Mucosa of descending colon (tissue), 3 donors: ENCODE measurements at regions not wholly inside any gene's neighbourhood (a gene's known extent, or its start where the extent isn't known, plus 50 kb on each side); places are given as distances from the start of the nearest gene placed in this dataset.
"Not testable (repeated sequence)": the region's sequence is repeated elsewhere in the genome, so short reads cannot be mapped to it uniquely, and the experiment has no call there.

ENCODE experiments used
- ATAC-seq: fragments of 200-7000 bp; cut with Tn5 transposase; one replicate; pipeline ENCODE4 v1.9.1; 2020; ENCODE audit warnings: mild to moderate bottlenecking, moderate library complexity
- DNase-seq, 3 donors: peaks; one replicate each; pipeline ENCODE4 v3.0.0-alpha.2; 2020
- H3K36me3 ChIP-seq: fragments of 200-600 bp; one replicate; pipeline ENCODE4 v1.8.0; 2021; ENCODE audit warnings: low read depth, mild to moderate bottlenecking
- H3K4me1 ChIP-seq: fragments of 200-600 bp; one replicate; pipeline ENCODE4 v1.8.0; 2021; ENCODE audit warnings: low read depth, mild to moderate bottlenecking
- H3K4me3 ChIP-seq: fragments of 200-600 bp; one replicate; pipeline ENCODE4 v1.8.0; 2021; ENCODE audit warnings: mild to moderate bottlenecking
- H3K9me3 ChIP-seq: fragments of 200-600 bp; one replicate; pipeline ENCODE4 v1.8.0; 2021; ENCODE audit warnings: mild to moderate bottlenecking
- intact Hi-C, 2 donors: fragments of 100-400 bp; cut with DNase I in 1 of 2; cut with micrococcal nuclease in 1 of 2; formaldehyde crosslinking; loops; one replicate each; pipeline versions ENCODE4 v1.11.0 to v1.11.1; 2022; cut with DNase I, micrococcal nuclease
- TF ChIP-seq, protein P1 (sequence below): fragments of 200-600 bp; IDR thresholded peaks from one replicate; pipeline ENCODE4 v1.8.0; 2022; ENCODE audit warnings: antibody characterized with exemption, mild to moderate bottlenecking
- donor health status: DM: no; HTN: no; CAD: no; lungs with moderate emphysema.
- donor health status: DM: no; HTN: no; CAD: no.
- donor health status: DM: no; HTN: yes; CAD: no.

DNA sequence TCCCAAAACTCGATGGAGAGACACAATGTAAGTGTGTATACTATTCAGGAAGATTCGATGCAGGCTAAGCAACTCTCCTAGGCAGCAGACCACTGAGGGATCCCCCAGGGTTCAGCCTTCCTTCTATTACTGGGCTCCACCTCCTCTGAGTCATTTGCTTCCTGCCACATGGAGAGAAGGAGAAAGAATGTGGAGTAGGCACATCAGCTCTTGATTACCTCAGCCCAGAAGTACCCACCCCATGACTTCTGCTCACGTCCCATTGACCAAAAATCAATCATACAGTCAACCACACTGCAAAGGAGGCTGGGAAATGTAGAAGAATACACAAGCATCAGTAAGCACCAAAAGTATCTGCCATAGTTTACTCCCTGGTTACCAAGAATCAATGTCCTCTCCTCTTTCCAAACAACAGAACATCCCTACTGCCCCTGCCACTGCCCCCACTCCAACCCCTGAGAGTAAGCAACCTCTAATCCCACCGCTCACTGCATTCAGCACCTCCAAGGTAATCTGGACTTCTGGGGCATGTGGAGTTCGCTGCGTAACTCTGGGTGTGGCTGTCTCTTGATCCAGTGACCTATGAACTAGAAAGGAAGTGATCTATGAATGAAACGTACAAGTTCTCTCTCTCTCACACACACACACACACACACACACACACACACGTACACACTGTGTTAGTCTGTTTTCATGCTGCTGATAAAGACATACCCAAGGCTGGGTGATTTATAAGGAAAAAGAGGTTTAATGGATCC, 91.2 kb upstream of the C1QTNF7 start:
- Histone ChIP-seq H3K4me1 (no peaks in the 10 kb centered on the region), H3K9me3 (no peaks in the 10 kb centered on the region), H3K4me3 (no peak overlapping the region), H3K36me3 (no peaks in the 10 kb centered on the region)
- intact Hi-C loops = no loop called here
- TF ChIP-seq, protein P1, sequence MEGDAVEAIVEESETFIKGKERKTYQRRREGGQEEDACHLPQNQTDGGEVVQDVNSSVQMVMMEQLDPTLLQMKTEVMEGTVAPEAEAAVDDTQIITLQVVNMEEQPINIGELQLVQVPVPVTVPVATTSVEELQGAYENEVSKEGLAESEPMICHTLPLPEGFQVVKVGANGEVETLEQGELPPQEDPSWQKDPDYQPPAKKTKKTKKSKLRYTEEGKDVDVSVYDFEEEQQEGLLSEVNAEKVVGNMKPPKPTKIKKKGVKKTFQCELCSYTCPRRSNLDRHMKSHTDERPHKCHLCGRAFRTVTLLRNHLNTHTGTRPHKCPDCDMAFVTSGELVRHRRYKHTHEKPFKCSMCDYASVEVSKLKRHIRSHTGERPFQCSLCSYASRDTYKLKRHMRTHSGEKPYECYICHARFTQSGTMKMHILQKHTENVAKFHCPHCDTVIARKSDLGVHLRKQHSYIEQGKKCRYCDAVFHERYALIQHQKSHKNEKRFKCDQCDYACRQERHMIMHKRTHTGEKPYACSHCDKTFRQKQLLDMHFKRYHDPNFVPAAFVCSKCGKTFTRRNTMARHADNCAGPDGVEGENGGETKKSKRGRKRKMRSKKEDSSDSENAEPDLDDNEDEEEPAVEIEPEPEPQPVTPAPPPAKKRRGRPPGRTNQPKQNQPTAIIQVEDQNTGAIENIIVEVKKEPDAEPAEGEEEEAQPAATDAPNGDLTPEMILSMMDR = no peak
- ATAC-seq = peak; percentile 89
- DNase-seq = peak in 1 of 3 donors; percentile 38

DNA sequence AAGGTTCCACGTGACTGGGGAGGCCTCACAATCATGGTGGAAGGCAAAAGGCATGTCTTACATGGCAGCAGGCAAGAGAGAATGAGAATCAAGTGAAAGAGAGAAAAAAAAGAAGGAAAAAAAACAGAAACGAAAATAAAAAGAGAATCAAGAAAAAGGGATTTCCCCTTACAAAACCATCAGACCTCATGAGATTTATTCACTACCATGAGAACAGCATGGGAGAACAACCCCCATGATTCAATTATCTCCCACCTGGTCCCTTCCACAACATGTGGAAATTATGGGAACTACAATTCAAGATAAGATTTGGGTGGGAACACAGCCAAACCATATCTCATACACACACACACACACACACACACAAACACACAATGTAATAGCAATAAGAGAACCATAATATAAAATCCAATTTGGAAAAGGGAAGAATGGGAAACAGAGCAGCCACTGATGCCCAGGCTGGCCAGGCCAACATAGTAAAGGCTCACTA, 90.6 kb upstream of the C1QTNF7 start:
- intact Hi-C loops = not testable (repeated sequence)

DNA sequence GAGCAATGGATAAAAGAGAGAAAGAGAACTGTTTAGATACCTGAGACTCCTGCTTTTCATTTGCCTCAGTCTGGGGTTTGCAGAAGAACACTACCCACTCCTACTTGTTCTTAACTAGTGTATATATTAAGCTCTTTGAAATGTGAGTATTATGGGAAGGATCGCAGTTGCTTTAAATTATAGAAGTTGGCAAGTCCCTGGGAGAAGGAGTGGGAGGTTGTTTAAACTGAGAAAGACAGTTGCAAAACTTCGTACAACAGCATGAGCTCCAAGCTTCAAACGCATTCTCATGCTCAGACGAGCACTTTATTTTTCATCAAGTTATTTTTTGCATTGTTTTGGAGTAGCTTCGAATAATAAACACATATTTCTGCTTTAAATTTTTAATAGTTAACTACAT, 88.1 kb upstream of the C1QTNF7 start:
- TF ChIP-seq, protein P1 = no peak
- DNase-seq (no peak), ATAC-seq (no peak)
- intact Hi-C loops = no loop called here
- H3K9me3 ChIP-seq = no peaks in the 10 kb centered on the region
- H3K36me3 ChIP-seq = no peaks in the 10 kb centered on the region
- H3K4me3 ChIP-seq = no peak overlapping the region
- H3K4me1 ChIP-seq = no peaks in the 10 kb centered on the region

More for the DNA sequence above, 90.6 kb upstream of the C1QTNF7 start:
- H3K4me3 ChIP-seq, DNase-seq, H3K36me3 ChIP-seq, H3K4me1 ChIP-seq, H3K9me3 ChIP-seq, ATAC-seq: not testable (repeated sequence)

DNA sequence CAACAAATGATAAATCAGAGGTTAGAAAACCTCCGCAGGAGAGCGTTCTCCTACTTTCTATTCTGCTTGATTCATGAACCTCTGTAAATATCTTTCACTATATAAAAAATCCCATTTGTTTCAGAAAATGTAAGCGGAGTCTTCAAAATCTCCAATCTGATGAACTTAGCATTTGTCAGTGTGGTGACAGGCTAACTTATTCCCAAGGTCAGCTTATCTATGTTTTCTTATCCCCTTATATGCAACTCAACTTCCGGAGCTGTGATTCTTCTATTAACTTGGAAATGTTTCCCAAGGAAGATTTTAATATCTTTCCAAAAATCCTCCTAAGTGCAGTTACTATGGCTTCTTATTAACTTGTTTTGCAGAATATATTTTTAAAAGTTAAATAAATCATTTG, 87.5 kb upstream of the C1QTNF7 start:
- intact Hi-C loops = no loop called here
- no peaks in the 10 kb centered on the region for H3K4me1 ChIP-seq
- ATAC-seq (no peak), DNase-seq (no peak)
- H3K9me3 ChIP-seq = no peaks in the 10 kb centered on the region
- TF ChIP-seq, protein P1 = no peak
- H3K36me3 ChIP-seq = no peaks in the 10 kb centered on the region
- H3K4me3 ChIP-seq = no peak overlapping the region

DNA sequence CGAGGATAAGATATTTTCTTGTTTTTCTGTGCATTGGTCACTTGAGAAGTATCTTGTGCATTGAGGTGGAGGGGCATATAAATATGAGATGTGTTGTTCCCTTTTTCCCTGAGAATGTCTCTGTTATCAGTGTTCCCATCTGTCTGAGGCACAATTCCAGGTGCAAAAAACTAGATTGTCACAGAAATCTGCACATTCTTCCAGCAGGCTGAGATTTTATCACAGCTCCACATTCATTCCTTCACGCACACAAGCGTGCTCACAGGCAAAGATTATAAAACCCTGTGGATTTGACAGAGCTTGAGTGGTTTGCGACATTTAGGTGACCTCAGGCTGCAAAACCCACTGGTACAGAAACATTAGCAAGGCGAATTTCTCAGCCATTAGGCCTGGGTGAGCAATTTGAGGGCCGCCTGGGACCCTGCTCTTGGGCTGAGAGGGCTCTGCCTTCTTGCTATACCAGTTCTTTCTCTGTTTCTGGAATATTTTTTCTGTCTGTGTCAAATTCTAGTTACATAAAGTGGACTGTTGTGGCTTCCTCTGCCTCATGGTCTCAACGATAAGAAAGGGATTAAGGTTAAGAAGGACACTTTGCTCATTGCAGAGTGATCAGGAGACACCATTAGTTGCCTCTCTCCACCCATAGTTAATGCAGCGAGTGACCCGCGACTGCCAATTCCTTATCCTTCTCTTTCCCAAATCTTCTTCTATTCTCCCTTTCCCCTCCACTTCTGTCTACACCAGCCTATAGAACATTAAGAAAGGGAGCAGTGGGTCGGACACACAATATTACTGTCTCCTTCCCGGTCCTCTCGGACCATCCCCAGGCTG, 86.7 kb upstream of the C1QTNF7 start:
- no peak for ATAC-seq
- TF ChIP-seq, protein P1 = no peak
- Histone ChIP-seq H3K4me3 (no peak overlapping the region), H3K4me1 (no peaks in the 10 kb centered on the region), H3K36me3 (no peaks in the 10 kb centered on the region), H3K9me3 (no peaks in the 10 kb centered on the region)
- intact Hi-C loops = no loop called here
- no peak for DNase-seq

DNA sequence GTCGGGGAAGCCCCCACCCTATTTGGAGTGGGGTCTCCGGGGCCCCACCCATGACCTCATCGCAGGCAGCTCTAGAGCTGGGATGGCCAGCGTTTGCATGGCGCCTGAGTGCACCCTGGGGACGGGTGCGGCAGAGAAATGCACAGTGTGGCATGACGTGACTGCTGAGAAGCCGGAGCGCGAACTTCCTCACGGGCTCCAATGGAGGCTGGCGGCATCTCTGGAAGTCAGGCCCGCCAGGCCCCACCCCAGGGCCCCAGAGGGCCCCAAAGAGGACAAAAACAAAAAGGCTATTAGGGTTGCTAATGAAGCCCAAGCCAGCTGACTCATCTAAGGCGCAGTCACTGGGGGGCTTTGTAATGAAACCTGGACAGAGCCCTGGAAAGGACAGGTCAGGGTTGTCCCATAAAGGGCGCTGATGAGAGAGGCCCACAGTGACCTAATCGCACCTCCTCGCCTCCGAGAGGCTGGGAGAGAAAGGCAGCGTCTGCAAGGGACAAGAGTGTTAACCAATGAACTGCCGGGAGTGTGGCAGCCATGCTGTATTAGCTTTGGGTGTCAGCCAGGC, 86.0 kb upstream of the C1QTNF7 start:
- DNase-seq (no peak), ATAC-seq (no peak)
- Histone ChIP-seq H3K36me3 (no peaks in the 10 kb centered on the region), H3K4me3 (no peak overlapping the region), H3K4me1 (no peaks in the 10 kb centered on the region), H3K9me3 (no peaks in the 10 kb centered on the region)
- TF ChIP-seq, protein P1 = no peak
- intact Hi-C loops = no loop called here
